Non-pigmented ciliary epithelial cell (primary cell): ENCODE measurements at regions not wholly inside any gene's neighbourhood (a gene's known extent, or its start where the extent isn't known, plus 50 kb on each side); places are given as distances from the start of the nearest gene placed in this dataset.
A peak's percentile ranks its signal among the peaks of the same experiment; 100 is the strongest.

Source experiments
- DNase-seq: peaks from one replicate; pipeline ENCODE4 v3.0.0-alpha.2; 2010; ENCODE audit warnings: low read depth

DNA sequence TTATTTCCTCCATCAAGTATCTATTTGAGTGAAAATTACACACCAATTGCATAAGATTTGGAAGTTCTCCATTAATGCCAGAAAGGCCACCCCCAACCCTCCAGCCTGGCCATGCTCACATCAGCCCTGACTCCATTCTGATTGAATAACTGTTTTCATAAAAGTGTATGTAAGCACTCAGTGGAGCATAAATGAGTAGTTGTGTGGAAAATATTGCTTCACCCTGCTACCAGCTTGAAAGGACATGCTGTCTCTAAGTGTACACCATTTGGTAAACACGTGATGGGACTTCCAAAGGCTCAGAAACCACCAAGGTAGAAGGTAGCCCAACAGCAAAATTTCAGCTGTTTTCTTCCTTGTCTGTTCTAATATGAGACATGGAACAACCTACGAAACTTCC lies 393.8 kb downstream of the ZNF385D start:
- DNase-seq = no peak

DNA sequence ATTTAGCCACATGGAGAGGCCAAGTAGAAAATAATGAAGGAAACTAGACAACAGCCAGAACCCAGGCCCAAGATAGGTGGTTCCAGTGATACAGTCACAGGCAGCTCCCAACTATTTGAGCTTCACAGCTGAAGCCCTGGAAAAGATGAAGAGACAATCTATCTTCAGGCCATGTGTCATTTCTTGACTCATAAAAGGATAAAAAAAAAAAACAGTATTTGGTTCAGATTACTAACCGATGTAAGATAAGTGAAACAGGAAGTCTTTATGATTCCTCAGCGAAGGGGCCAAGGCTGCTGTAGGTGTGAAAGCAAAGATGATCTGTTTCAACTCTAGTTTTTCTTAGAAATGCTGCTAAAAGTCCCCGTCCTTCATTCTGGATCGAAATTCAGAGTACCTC lies 394.6 kb downstream of the ZNF385D start:
- DNase-seq = no peak

DNA sequence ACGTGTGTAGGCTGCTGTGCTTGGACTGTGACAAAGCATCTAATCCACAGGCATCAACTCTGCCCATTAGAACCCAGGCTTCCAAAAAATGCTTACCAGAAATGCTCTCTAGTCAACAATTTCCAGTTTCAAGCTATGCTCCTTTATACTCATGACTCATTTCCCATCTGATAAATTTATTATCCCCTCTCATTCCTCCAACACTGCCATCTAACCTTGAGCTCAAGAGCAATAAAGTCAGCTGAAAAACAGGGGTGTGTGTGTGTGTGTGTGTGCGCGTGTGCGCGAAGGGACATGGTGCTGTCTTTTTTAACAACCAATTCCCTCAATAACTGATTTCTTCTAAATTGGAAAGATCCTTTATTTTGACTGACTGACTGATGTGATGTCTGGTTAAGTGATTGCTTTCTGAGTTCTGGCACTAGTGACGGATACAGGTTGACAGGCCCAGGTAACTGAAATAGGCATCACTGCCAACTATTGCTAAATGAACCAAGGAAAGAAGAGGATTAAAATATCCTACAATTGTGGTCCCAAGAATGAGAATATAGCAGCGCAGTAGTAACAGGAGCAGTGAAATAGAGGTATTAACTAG lies 405.5 kb downstream of the ZNF385D start:
- DNase-seq = no peak

DNA sequence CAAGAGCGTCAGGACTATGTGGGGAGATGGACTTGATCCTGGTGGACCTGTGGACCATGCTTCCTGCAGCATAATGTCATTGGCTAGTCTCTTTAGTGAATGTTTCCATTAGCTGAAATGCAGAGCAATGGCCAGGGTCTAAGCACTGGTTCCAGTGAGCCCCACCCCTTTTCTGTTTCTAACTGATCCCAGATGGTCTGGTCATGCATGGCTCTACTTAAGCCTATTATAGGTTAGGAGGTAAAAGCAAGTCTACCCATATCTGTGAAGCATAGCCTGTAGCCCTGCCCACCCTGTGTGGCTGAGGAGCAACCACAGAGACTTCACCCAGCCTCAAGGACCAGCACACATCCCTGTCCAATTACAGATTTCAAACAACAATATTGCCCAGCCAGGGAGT lies 419.2 kb downstream of the ZNF385D start:
- DNase-seq = no peak

DNA sequence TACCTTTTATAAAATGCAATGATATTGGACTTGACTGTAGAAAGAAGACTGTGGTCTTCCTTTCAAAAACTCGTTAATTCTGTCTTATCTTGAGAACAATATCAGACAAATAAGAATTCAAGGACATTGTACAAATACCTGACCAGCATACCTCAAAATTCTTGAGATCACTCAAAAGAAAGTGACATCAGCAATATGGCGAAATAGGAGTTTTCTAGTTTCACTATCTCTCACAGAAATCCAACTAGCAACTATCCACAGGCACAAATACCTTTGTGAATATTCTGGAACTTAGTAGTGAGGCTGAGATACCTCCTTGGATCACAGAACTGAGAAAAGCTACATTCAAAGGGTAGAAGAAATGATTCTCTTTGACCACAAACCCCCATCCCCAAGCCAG lies 419.7 kb downstream of the ZNF385D start:
- DNase-seq = no peak

DNA sequence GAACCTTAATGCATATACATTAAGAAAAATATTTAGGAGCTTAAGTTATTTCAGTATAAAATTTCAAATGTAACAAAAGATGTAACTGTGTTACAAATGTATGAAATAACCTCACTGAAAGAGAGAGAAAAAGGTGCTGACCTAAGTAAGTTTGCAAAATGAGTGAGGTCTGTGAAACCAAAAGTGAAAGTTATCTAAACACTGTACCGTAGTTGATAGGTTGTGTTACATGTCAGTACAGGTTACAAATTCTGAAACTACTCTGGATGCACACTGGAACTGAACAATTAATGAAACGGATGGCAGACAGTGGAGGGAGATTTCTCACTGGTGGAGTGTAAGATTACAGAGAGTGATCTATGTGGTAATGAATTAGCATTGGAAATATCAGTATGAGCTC lies 420.7 kb downstream of the ZNF385D start:
- no peak for DNase-seq

DNA sequence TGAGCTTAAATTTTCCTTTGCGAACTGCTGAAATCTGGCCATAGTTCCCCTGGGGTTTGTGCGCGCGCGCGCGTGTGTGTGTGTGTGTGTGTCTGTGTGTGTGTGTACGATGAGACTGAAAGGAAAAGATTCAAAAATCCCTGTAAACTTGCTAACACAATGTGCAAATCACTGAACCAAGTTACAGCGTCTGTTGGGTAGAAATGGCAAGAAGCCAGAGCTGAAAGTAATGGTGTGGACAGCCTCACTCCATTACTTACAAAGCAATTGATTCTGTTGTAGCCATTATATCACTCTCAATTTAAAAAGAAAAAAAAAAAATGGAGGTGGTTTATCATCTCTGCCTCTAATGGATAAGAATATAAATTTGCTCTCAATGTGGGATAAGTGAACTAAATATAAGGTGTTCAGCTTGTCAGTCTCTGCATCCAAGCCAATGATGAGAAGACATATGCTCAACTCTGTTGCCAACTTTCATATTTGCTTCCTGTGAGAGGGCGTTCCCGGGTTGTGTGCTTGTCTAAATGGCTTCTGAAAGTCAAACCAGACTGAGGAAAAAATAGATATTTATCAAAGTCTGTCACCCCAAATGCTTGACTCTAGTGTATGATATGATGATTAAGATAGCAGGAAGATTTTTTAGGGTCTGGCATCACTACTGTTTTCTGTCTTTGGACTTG lies 422.2 kb downstream of the ZNF385D start:
- no peak for DNase-seq

DNA sequence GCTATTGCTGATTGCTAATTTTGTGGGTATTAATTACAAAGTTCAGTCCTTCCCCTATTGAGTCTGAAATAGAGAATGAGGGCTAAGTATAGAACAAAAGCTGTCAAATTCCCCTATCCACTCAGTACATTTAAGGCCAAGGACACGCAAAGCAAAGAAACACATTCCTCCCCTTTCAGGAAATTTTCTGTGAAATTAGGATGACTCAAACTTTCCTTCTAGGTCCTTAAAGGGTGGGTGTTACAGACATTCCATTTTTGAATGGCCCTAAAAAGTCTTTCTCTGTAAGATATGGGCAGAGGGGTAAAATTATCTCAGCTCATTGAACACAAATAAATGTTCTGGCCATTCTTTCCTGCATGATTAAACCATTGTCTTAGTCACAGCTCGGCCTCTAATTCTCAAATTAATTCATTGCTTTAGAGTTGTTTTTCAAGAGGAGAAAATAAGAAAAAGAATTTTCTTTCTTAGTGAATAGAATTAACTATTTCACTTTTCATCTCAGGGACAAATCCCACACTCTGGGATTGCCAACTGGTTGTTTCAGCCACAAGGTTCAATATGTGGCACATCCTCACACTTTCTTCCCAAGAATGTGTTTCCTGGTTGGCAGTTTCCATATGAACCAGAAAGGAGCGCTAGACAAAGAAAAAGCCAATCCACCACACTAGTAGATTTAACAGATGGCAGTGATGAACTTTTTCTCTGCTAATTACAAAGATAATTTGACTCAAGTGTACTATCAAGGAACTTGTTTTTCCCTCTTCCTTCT lies 424.1 kb downstream of the ZNF385D start:
- peak; percentile 60 for DNase-seq

DNA sequence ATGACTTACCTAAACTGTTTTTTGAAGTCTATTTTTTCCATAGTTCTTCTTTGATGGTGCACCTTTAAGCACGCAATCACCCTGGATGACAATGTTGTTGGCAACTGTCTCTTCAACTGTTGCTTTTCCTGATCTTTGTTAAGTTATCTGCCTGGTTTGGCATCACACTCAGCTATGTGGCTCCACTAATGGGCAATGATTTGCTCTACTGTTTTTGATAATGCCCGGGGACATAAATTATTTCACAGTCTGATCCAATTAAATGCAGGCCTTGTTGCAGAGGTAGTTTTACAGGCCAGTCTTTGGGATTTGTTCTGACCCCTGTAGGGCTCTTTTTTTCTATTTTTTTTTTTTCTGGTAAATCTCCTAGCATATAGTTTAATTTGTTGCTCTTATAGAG lies 436.3 kb downstream of the ZNF385D start:
- DNase-seq = no peak

DNA sequence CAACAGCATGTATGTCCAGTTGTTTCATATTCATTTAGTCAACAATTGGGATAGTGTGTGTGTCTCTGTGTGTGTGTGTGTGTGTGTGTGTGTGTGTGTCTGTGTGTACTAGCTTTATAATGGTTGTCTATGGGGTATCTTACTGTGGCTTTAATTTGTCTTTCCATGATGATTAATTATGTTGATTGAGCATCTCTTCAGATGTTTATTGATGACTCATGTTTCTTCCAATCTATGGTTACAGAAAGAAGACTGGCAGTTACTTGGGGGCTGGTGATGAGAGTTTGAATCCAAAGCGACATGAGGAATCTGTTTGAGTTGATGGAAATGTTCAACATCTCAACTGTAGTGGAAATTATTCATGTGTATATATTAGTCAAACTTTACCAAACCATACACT lies 440.1 kb downstream of the ZNF385D start:
- no peak for DNase-seq

DNA sequence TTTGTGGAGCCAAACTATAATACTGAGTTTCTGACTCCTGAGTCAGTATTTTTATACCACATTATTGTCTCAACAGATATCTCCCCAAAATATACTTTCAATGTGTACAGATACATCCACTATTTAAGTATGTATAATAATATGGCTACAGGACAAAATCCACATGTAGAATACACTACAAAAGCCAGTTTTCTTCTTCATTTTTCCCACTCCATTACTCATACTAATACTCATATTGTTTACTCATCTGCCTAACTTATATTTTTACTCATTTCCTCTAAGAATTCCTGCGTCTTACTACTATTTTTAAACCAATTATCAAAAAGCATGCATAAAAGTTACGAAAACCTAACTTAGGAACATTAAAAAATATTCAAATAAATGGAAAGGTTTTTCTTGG lies 440.8 kb downstream of the ZNF385D start:
- no peak for DNase-seq

DNA sequence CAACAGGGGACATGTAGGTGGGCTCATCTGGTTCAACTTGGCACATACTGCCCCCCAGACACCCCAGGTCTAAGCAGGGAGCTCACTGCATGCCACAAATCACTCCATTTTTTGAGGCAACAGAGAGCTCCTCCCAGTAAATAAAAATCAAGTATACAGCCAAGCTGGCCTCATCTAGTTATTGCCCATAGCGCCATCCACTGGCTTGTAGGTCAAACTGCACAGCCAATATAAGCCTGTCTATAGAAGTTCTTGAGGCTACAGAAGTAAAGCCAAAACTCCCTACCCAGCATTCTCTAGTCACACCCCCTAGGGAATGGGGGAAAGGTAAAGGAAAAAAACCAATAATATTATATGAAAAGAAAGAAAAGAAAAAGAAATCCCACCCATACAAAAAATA lies 453.7 kb downstream of the ZNF385D start:
- DNase-seq = no peak

DNA sequence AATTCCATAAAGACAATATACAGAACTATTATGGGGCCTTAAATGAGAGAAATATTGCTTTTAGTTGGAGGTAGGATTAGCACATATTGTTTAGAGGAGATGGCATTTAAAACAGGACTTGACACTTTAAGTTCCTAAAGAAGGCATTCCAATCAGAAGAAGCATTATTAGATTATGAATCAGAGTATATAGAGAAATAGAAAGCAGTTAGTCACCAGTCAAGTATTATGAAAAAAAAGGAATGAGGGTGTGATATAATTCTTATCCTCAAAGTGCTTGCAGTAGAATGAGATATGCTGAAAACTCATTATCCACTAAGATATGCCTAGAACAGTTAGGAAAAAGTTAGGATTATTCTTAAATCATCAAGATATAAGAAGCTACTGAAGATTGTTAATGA lies 456.2 kb downstream of the ZNF385D start:
- no peak for DNase-seq

DNA sequence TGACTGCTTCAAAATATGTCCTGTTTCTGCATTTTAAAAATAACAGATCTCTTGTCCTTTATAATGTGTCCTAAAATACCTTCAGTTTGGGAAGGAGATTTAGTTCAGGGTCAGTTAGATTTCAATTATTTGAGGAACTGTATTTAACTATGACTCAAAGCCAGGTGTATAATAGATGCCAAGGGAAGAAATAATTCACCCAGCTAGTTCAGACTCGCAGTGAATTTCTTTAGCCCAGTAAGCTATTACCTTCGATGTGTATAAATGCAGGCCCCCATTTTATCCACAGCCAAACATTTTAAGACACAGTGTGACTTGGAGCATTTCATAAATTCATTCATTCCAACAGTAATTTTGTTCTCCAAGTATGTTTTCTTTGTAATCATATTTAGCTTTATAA lies 458.0 kb downstream of the ZNF385D start:
- DNase-seq = no peak

DNA sequence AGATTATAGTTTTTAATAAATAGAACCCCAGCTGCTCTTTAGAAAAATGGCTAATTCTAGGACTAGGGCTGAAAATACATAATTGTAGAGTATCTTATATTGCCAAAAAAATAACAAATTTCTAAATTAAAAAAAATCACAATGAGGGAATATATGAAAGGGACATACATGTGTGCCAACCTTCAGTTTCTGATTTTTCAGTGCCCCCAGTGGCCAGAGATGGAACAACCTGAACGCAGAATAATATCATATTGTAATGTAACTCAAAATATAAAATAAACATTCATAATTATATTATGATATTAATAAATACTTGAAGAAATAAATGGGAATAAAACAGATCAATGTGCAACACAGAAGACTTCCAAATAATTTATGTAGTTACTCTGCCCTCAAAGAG lies 460.5 kb downstream of the ZNF385D start:
- no peak for DNase-seq

DNA sequence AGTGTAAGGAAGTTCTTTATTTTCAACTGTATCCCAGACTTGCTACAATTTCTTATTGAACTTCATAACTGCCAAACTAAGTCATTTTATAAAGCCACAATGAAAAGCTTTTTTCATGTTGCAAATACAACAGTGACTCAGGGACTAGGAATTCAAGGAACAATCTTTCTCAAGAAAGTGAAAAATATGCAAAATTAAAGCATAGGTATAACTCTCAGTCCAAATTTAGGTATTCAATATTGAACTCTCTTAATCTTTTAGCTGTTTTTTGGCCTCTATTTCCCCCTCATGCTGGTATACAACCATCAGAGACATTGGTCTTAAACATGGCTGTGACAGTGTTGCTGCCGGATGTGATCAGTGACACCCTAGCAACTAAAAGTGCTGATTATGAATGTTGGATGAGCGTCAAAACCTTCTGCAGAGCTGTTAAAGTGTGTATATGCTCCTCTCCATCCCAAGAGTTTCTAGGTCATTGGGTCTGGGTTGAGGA lies 476.9 kb downstream of the ZNF385D start:
- DNase-seq = no peak

DNA sequence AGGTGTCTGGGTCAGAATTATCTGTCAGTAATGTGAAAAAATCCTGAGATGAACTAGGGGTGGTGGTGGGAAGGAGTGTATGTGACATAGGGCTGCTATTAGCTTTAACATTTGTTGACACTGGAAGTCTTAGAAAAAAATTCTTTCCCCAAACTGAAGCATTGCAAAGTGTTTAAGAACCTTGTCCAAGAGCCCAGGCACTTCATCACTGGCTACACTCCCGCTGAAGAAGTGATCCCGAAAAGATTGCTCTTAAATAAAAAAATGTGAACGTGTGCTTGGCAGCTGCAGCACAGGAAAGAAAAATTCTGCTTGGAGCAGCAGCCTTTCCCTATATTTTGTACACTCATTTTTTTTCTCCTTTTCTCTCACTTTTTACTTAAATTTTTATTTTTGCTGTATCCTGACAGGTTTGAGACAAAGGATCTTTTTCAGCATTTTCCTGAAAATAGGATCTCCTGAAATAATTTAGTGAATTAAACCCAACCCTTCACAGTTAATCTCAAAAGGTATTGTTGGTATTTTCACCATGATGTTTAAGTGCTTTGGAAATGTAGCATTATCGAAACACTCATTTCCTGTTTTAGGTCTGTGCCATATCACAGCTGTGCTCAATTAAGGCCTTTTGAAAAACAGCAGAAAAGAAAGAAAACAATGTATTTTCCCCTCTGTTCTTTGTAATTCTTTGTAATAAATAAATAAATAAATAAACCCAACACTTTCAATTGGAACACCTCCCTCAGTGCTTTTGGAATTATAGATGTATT lies 477.6 kb downstream of the ZNF385D start:
- DNase-seq = no peak

DNA sequence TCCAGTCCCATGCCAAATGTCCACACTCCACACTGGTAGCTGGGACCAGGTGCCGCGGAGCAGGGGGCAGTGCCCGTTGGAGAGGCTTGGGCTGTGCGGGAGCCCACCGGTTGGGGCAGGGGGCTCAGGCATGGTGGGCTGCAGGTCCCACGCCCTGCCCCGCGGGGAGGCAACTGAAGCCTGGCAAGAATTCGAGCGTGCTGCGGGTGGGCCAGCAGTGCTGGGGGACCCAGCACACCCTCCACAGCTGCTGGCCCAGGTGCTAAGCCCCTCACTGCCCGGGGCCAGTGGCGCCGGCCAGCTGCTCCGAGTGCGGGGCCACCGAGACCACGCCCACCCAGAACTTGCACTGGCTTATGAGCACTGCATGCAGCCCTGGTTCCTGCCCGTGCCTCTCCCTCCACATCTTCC lies 479.4 kb downstream of the ZNF385D start:
- DNase-seq = no peak

DNA sequence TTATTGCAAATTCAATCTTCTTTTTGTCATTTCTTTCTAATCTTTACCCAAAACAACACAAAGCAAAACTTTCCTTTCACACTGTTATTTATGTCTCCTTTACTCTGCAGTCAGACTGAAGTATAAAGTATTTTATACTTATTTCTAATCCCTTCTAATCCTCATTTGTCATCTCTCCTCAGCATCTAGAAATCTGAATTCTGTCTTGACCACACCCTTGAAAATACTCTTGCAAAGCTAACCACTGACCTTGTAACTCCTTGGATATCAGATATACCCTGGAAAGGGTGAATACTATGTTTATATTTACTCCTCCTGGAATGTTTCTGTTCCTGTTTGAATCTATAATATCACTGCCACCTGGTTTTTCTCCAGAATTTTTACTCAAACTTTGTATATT lies 481.1 kb downstream of the ZNF385D start:
- no peak for DNase-seq

DNA sequence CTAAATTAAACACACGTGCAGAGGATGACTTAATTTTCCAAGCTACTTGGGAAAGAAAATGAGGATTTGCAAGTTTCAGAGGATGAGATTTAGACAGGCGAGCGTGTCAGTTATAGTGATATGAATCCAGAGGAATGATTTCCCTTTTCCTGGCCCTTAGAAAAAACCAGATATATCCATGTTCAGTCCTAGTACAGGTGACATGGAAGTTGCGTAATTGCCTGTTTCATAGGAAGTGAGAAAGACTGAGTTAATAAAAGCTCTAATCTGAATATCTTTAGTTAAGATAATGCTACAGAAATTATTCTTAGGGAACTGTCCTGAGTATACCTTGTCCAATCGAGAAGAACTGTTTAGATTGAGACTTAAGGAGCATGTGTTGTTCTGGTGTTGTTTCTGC lies 490.5 kb downstream of the ZNF385D start:
- DNase-seq = no peak

DNA sequence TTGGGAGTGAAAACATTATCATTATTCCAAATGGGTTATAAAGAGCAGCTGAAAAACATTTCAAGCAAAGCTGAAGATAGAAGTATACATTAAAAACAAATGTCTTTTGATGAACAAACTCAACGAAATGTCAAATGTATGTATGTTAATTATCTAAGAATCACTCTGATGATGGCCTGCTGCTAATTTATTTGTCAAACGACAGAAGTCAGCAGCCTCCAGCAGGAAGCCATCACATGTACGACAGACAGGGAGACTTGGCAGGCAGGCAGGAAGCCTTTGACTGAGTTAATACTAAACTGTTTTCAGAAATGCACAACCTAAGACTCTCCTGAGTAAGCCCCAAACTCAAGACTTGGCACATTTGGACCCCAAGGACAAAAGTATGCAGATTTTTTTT lies 491.1 kb downstream of the ZNF385D start:
- DNase-seq = no peak

DNA sequence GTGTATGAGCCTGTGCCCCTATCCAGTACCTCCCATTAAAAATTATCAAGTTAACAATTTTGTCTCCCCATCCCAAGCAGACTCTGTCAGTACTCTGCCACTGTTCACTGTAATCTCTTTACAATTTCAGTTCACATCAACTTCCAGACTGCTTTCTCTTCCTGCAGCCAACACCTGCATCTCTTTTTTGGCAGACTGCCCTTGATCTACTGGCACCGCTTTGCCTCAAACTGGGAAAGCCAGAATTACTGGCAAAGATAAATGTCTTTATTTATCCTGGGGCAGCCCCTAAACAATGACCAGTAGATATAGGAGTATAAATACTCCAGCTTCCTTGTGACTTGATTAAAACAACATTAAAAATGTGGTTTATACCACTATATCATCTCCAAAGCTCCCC lies 494.1 kb downstream of the ZNF385D start:
- DNase-seq = no peak

DNA sequence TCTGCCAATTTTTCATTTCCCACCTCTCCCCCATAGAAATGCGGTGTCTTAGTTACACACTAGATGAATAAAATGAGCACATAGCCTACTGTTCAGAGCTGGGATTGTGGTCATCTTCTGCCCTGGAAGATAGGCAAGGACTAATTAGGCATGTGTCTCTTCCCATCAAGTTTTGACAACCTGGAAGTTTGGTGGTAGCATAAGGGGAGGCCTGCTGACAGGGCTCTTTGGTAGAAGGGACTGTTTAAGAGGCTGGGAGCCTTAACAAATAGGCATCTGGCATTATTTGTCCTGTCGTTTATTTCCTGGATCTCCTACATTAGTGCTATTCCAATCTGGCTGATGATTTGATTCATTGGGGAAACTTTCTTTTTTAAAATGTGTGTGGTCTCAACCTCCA lies 512.3 kb downstream of the ZNF385D start:
- DNase-seq = no peak
